K562 (cell line): ENCODE measurements at regions not wholly inside any gene's neighbourhood (a gene's known extent, or its start where the extent isn't known, plus 50 kb on each side); places are given as distances from the start of the nearest gene placed in this dataset.

ENCODE experiments used
- ATAC-seq: fragments of 200-7000 bp; cut with Tn5 transposase; 3 replicates; pipeline ENCODE4 v1.9.1; 2020; ENCODE audit warnings: moderate library complexity
- BruUV-seq: library from RNA; stranded (reverse); fragments of 400-500 nt; replicated peaks from 2 replicates; lab custom pipeline; 2021; lab: Mats Ljungman, UMichigan
- CTCF ChIA-PET: fragments of 300-600 bp; formaldehyde crosslinking; extraction: SDS; loops from one replicate; lab custom pipeline; 2021; ENCODE audit warnings: low intra/inter-chr PET ratio; lab: Yijun Ruan, JAX
- POLR2A ChIA-PET: fragments of 300-600, 350-650 bp; sonication (Branson Sonifier 250); formaldehyde crosslinking; extraction: SDS; loops from one replicate; lab custom pipeline; 2021; ENCODE audit warnings: antibody characterized with exemption, inconsistent platforms; lab: Yijun Ruan, JAX
- DNase-seq, 4 experiments: peaks; one replicate each; pipeline versions ENCODE4 v3.0.0 to v3.0.0-alpha.2; 2011 to 2018; ENCODE audit warnings: low spot score in 3 of 4, mixed read lengths in 3 of 4; ENCODE audit errors: extremely low read depth in 1 of 4
- FAIRE-seq: peaks from 2 replicates; lab custom pipeline; 2011; peaks lifted over from hg19 to GRCh38; lab: Jason Lieb, UNC
- H2AFZ ChIP-seq: 2 replicates; pipeline ENCODE4 v1.6.0; 2011; ENCODE audit warnings: low read depth, low read length, control low read depth, inconsistent platforms
- H3K27ac ChIP-seq: fragments of 200-600 bp; 3 replicates; pipeline ENCODE4 v1.8.0; 2011; ENCODE audit warnings: low read depth, mild to moderate bottlenecking, control low read depth, inconsistent platforms, low read length, moderate library complexity, mixed read lengths; ENCODE audit errors: extremely low read depth
- H3K27me3 ChIP-seq, 2 experiments: fragments of 300-600 bp in 1 of 2; 2 replicates in 1 of 2; 3 replicates in 1 of 2; pipeline versions ENCODE4 v1.6.0 to v1.8.0; 2011; ENCODE audit warnings: inconsistent platforms in 2 of 2, low read length in 2 of 2, mild to moderate bottlenecking in 1 of 2, mixed read lengths in 1 of 2, moderate library complexity in 1 of 2; ENCODE audit not compliant: control insufficient read depth in 2 of 2, insufficient read depth in 2 of 2
- H3K36me3 ChIP-seq: fragments of 300-600 bp; 3 replicates; pipeline ENCODE4 v1.8.0; 2011; ENCODE audit warnings: mild to moderate bottlenecking, low read length, inconsistent platforms; ENCODE audit not compliant: control insufficient read depth, insufficient read depth
- H3K4me1 ChIP-seq, 2 experiments: fragments of 200-600 bp in 1 of 2; replicated peaks in 1 of 2; 2 replicates in 1 of 2; 3 replicates in 1 of 2; pipeline versions ENCODE4 v1.5.1 to v1.8.0; 2011; ENCODE audit warnings: inconsistent platforms in 2 of 2, low read length in 2 of 2, mild to moderate bottlenecking in 1 of 2, mixed read lengths in 1 of 2, moderate library complexity in 1 of 2; ENCODE audit not compliant: control insufficient read depth in 2 of 2, insufficient read depth in 2 of 2
- H3K4me2 ChIP-seq: 2 replicates; pipeline ENCODE4 v1.6.1; 2011; ENCODE audit warnings: low read length, control low read depth, inconsistent platforms, mixed read lengths; ENCODE audit not compliant: insufficient read depth
- H3K4me3 ChIP-seq: fragments of 200-600 bp; sonication (generic), shearing (Covaris generic); 2 replicates; pipeline ENCODE4 v1.5.1; 2016; ENCODE audit warnings: control low read depth, inconsistent platforms
- H3K79me2 ChIP-seq: fragments of 200-600 bp; 3 replicates; pipeline ENCODE4 v1.8.0; 2011; ENCODE audit warnings: low read length, inconsistent platforms; ENCODE audit not compliant: control insufficient read depth, insufficient read depth
- H3K9ac ChIP-seq, 2 experiments: 2 replicates each; pipeline versions ENCODE4 v1.6.0 to v1.6.1; 2011; ENCODE audit warnings: low read depth in 2 of 2, low read length in 2 of 2, control low read depth in 1 of 2, inconsistent platforms in 1 of 2, mild to moderate bottlenecking in 1 of 2, mixed read lengths in 1 of 2; ENCODE audit not compliant: insufficient read depth in 1 of 2
- H3K9me1 ChIP-seq: one replicate; pipeline ENCODE4 v1.6.0; 2011; ENCODE audit warnings: inconsistent platforms, mild to moderate bottlenecking, low read length, moderate library complexity; ENCODE audit not compliant: control insufficient read depth, insufficient read depth
- H3K9me3 ChIP-seq: replicated peaks from 2 replicates; pipeline ENCODE4 v1.5.1; 2011; ENCODE audit warnings: low read depth, low read length, inconsistent platforms; ENCODE audit not compliant: control insufficient read depth, insufficient read depth
- H4K20me1 ChIP-seq: replicated peaks from 2 replicates; pipeline ENCODE4 v1.6.1; 2011; ENCODE audit warnings: low read length, inconsistent platforms, mixed read lengths; ENCODE audit not compliant: control insufficient read depth, insufficient read depth
- CHCHD3 ChIP-seq: fragments of 250-450 bp; sonication (Bioruptor Pico); IDR thresholded peaks from 2 replicates; pipeline ENCODE4 v2.1.2; 2022; ENCODE audit warnings: mild to moderate bottlenecking
- FOXA3 ChIP-seq, 2 experiments: fragments of 450-650 bp in 1 of 2; sonication (generic) in 1 of 2; formaldehyde crosslinking; IDR thresholded peaks in 1 of 2; conservative IDR thresholded peaks in 1 of 2; 2 replicates each; pipeline versions ENCODE4 v1.4.0 to v1.8.0; 2020 to 2022; ENCODE audit warnings: mild to moderate bottlenecking in 2 of 2, missing genetic modification reagents in 1 of 2
- HNRNPK ChIP-seq: fragments of 200-400 bp; formaldehyde crosslinking; IDR thresholded peaks from one replicate; pipeline ENCODE4 v1.6.1; 2018; ENCODE audit warnings: mild to moderate bottlenecking, low read depth, low read length; ENCODE audit not compliant: poor library complexity, severe bottlenecking
- KLF16 ChIP-seq: IDR thresholded peaks from 2 replicates; pipeline ENCODE4 v1.6.1; 2016; ENCODE audit warnings: antibody characterized with exemption
- MBD2 ChIP-seq: sonication (generic); IDR thresholded peaks from 2 replicates; pipeline ENCODE4 v1.6.1; 2016; ENCODE audit warnings: low read depth, borderline replicate concordance
- MTA3 ChIP-seq: fragments of 450-650 bp; formaldehyde crosslinking; IDR thresholded peaks from 2 replicates; pipeline ENCODE4 v1.6.1; 2017; ENCODE audit warnings: mild to moderate bottlenecking, borderline replicate concordance
- PCBP1 ChIP-seq: fragments of 200-400 bp; formaldehyde crosslinking; IDR thresholded peaks from 2 replicates; pipeline ENCODE4 v1.6.1; 2018; ENCODE audit warnings: mild to moderate bottlenecking, low read depth, low read length; ENCODE audit not compliant: poor library complexity, severe bottlenecking
- RBM25 ChIP-seq: fragments of 200-400 bp; formaldehyde crosslinking; IDR thresholded peaks from 2 replicates; pipeline ENCODE4 v1.6.1; 2018; ENCODE audit warnings: low read length, low read depth, moderate library complexity; ENCODE audit not compliant: severe bottlenecking
- ZKSCAN3 ChIP-seq: fragments of 250-450 bp; sonication (Bioruptor Pico); IDR thresholded peaks from 2 replicates; pipeline ENCODE4 v1.4.0; 2020
- WGBS: fragments of 100-300 bp; shearing (Covaris generic); methylation state at CpG from one replicate; pipeline ENCODE4 v1.1.6; 2016; ENCODE audit warnings: low coverage, mixed read lengths; ENCODE audit not compliant: insufficient coverage; ENCODE audit errors: missing lambda C conversion rate; 5-methylcytosine and 5-hydroxymethylcytosine counted together
- in situ Hi-C: fragments of 300-500 bp; cut with MboI; formaldehyde crosslinking; loops from 4 replicates; pipeline ENCODE4 v1.15.0; 2018; ENCODE audit warnings: inconsistent platforms, mixed read lengths
- intact Hi-C: fragments of 100-400 bp; cut with micrococcal nuclease; formaldehyde crosslinking; loops from 2 replicates; pipeline ENCODE4 v1.14.2; 2022
- TF ChIP-seq, protein P1 (sequence below): fragments of 250-450 bp; sonication (Bioruptor Pico); IDR thresholded peaks from 2 replicates; pipeline ENCODE4 v1.9.0; 2021; ENCODE audit warnings: mild to moderate bottlenecking
- TF ChIP-seq, protein P2 (sequence below): fragments of 250-450 bp; sonication (Bioruptor Pico); IDR thresholded peaks from 2 replicates; pipeline ENCODE4 v1.9.0; 2021; ENCODE audit warnings: mild to moderate bottlenecking, inconsistent platforms
- TF ChIP-seq, protein P3 (sequence below): fragments of 450-650 bp; conservative IDR thresholded peaks from 2 replicates; pipeline ENCODE4 v1.6.1; 2016; ENCODE audit warnings: missing genetic modification characterization, low read depth, mild to moderate bottlenecking, missing compliant biosample characterization, moderate library complexity
- TF ChIP-seq, protein P4 (sequence below): sonication (generic); formaldehyde crosslinking; IDR thresholded peaks from 2 replicates; pipeline ENCODE4 v1.8.1; 2023; ENCODE audit warnings: mild to moderate bottlenecking, missing genetic modification reagents

DNA sequence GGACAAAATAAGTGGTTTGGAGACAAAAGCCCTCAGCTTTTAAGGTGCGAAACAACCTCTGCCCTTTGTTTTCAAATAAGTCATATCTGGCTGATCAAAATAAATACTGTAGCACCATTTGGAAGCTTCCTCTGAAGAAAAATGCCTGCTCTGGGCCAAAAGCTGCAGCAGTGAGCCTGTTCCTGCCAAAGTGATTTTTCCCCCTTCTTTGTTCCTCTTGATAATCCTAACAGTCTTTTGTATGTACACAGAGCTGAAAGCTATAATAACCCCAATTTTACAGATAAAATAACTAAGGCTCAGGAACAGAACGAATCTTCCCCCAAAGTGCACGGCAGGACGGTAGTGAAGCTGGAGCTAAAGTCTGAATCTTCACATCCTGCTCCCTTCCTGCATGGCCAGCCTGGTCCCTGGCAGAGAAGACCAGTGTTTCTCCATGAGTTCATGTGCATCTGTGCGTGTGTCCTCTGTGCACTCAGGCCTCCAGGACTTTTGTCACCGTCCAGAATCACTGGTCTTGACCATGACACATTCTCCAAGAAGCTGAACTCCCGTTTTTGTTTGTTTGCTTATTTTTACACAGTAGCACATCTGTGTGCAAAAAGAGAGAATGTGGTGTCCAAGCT, 2114.1 kb upstream of the PIK3C3 start (continued):
- TF ChIP-seq, protein P1, sequence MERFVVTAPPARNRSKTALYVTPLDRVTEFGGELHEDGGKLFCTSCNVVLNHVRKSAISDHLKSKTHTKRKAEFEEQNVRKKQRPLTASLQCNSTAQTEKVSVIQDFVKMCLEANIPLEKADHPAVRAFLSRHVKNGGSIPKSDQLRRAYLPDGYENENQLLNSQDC (CRISPR knock-in tag) = no peak
- TF ChIP-seq ZKSCAN3 = no peak
- no peak for TF ChIP-seq RBM25

DNA sequence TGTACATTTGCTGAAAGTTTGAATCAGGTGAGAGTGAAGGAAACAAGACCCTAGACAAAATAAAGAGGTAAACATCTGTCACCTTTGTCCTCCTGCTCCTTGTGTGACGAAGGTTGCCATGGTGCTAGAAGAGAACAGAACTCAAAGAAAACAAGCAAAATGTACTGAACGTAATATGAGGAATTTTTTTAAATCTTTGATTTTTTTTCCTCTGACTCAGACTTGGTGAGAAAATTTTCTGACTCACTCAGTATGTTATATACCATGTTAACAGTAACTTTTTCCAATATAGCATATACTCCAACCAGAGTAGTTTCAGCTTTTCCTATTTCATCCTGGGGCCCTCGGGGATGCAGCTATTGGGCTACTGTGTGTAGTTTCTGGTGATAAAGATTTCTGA, 2114.6 kb upstream of the PIK3C3 start:
- in situ Hi-C loops (no loop called here), intact Hi-C loops (no loop called here)
- Histone ChIP-seq H3K36me3 (no peaks in the 10 kb centered on the region), H3K79me2 (no peaks in the 10 kb centered on the region), H4K20me1 (no peaks in the 10 kb centered on the region), H3K9ac (no peak overlapping the region), H3K9me3 (no peaks in the 10 kb centered on the region), H2AFZ (no peak overlapping the region), H3K4me1 (no peaks in the 10 kb centered on the region), H3K4me2 (no peak overlapping the region), H3K4me3 (no peak overlapping the region), H3K27me3 (no peaks in the 10 kb centered on the region), H3K27ac (no peak overlapping the region), H3K9me1 (no peaks in the 10 kb centered on the region)
- 0% methylated on average over 3 of the region's 3 CpGs for WGBS
- DNase-seq = no peak
- ChIA-PET POLR2A (no interaction called here), CTCF (no interaction called here)
- no peak for ATAC-seq
- BruUV-seq = no TSS peak
- no peak for FAIRE-seq
- TF ChIP-seq HNRNPK (no peak), CHCHD3 (CRISPR knock-in tag) (no peak), MBD2 (no peak), PCBP1 (no peak), MTA3 (no peak), KLF16 (no peak), FOXA3 (CRISPR knock-in tag; conservative IDR thresholded peaks at IDR 0.05 in 1 of 2, IDR thresholded peaks at IDR 0.05 in 1 of 2) (no peak)
- TF ChIP-seq, protein P2, sequence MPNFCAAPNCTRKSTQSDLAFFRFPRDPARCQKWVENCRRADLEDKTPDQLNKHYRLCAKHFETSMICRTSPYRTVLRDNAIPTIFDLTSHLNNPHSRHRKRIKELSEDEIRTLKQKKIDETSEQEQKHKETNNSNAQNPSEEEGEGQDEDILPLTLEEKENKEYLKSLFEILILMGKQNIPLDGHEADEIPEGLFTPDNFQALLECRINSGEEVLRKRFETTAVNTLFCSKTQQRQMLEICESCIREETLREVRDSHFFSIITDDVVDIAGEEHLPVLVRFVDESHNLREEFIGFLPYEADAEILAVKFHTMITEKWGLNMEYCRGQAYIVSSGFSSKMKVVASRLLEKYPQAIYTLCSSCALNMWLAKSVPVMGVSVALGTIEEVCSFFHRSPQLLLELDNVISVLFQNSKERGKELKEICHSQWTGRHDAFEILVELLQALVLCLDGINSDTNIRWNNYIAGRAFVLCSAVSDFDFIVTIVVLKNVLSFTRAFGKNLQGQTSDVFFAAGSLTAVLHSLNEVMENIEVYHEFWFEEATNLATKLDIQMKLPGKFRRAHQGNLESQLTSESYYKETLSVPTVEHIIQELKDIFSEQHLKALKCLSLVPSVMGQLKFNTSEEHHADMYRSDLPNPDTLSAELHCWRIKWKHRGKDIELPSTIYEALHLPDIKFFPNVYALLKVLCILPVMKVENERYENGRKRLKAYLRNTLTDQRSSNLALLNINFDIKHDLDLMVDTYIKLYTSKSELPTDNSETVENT (CRISPR knock-in tag) = no peak
- TF ChIP-seq, protein P3, sequence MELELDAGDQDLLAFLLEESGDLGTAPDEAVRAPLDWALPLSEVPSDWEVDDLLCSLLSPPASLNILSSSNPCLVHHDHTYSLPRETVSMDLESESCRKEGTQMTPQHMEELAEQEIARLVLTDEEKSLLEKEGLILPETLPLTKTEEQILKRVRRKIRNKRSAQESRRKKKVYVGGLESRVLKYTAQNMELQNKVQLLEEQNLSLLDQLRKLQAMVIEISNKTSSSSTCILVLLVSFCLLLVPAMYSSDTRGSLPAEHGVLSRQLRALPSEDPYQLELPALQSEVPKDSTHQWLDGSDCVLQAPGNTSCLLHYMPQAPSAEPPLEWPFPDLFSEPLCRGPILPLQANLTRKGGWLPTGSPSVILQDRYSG (tag) = no peak
- TF ChIP-seq, protein P4, sequence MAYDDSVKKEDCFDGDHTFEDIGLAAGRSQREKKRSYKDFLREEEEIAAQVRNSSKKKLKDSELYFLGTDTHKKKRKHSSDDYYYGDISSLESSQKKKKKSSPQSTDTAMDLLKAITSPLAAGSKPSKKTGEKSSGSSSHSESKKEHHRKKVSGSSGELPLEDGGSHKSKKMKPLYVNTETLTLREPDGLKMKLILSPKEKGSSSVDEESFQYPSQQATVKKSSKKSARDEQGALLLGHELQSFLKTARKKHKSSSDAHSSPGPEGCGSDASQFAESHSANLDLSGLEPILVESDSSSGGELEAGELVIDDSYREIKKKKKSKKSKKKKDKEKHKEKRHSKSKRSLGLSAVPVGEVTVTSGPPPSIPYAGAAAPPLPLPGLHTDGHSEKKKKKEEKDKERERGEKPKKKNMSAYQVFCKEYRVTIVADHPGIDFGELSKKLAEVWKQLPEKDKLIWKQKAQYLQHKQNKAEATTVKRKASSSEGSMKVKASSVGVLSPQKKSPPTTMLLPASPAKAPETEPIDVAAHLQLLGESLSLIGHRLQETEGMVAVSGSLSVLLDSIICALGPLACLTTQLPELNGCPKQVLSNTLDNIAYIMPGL (CRISPR knock-in tag) = no peak
